HL-60 (cell line): ENCODE measurements at regions not wholly inside any gene's neighbourhood (a gene's known extent, or its start where the extent isn't known, plus 50 kb on each side); places are given as distances from the start of the nearest gene placed in this dataset.

Source experiments
- POLR2AphosphoS5 ChIP-seq: IDR thresholded peaks from 2 replicates; pipeline ENCODE4 v1.6.1; 2012; ENCODE audit warnings: low read depth
- TF ChIP-seq, protein P1 (sequence below): IDR thresholded peaks from one replicate; pipeline ENCODE4 v1.5.1; 2011; ENCODE audit warnings: low read length, control low read depth, inconsistent platforms; ENCODE audit not compliant: insufficient read depth
- TF ChIP-seq, protein P2 (sequence below): IDR thresholded peaks from 2 replicates; pipeline ENCODE4 v1.6.1; 2012; ENCODE audit warnings: low read depth; ENCODE audit not compliant: insufficient replicate concordance

DNA sequence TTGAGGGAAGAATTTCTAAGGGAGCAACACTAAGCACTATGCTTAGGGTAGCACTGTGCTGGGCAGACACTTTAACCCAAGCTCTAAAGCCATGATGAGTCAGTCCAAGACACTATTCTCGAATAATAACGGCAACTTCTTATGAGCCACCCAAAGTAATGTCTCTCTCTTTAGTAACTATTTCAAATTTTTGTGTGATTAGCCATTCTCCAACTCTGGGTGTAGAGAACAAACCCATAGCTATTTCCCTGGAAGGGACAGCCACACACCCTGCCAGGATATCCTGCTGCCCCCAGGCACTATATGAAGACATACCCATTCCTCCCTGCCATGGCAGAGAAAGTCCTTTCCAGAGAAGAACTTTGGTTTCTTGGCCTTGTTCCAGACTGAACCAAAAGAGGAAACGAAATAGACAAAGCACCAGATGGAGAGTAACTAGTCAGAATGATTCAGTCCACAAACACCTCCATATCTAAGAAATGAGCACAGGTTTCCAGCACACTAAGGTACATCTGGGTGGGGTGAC, 384.9 kb upstream of the THBS1 start:
- TF ChIP-seq, protein P1, sequence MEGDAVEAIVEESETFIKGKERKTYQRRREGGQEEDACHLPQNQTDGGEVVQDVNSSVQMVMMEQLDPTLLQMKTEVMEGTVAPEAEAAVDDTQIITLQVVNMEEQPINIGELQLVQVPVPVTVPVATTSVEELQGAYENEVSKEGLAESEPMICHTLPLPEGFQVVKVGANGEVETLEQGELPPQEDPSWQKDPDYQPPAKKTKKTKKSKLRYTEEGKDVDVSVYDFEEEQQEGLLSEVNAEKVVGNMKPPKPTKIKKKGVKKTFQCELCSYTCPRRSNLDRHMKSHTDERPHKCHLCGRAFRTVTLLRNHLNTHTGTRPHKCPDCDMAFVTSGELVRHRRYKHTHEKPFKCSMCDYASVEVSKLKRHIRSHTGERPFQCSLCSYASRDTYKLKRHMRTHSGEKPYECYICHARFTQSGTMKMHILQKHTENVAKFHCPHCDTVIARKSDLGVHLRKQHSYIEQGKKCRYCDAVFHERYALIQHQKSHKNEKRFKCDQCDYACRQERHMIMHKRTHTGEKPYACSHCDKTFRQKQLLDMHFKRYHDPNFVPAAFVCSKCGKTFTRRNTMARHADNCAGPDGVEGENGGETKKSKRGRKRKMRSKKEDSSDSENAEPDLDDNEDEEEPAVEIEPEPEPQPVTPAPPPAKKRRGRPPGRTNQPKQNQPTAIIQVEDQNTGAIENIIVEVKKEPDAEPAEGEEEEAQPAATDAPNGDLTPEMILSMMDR: no peak
- TF ChIP-seq, protein P2, sequence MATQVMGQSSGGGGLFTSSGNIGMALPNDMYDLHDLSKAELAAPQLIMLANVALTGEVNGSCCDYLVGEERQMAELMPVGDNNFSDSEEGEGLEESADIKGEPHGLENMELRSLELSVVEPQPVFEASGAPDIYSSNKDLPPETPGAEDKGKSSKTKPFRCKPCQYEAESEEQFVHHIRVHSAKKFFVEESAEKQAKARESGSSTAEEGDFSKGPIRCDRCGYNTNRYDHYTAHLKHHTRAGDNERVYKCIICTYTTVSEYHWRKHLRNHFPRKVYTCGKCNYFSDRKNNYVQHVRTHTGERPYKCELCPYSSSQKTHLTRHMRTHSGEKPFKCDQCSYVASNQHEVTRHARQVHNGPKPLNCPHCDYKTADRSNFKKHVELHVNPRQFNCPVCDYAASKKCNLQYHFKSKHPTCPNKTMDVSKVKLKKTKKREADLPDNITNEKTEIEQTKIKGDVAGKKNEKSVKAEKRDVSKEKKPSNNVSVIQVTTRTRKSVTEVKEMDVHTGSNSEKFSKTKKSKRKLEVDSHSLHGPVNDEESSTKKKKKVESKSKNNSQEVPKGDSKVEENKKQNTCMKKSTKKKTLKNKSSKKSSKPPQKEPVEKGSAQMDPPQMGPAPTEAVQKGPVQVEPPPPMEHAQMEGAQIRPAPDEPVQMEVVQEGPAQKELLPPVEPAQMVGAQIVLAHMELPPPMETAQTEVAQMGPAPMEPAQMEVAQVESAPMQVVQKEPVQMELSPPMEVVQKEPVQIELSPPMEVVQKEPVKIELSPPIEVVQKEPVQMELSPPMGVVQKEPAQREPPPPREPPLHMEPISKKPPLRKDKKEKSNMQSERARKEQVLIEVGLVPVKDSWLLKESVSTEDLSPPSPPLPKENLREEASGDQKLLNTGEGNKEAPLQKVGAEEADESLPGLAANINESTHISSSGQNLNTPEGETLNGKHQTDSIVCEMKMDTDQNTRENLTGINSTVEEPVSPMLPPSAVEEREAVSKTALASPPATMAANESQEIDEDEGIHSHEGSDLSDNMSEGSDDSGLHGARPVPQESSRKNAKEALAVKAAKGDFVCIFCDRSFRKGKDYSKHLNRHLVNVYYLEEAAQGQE: no peak
- TF ChIP-seq POLR2AphosphoS5: no peak
